GM13977 (cell line): ENCODE measurements at regions not wholly inside any gene's neighbourhood (a gene's known extent, or its start where the extent isn't known, plus 50 kb on each side); places are given as distances from the start of the nearest gene placed in this dataset.

Experiments
- DNase-seq: peaks from one replicate; pipeline ENCODE4 v3.0.0; 2012; ENCODE audit warnings: low spot score
- CTCF ChIP-seq: IDR thresholded peaks from 2 replicates; pipeline ENCODE4 v1.5.1; 2012; ENCODE audit warnings: mild to moderate bottlenecking, control low read depth; ENCODE audit not compliant: insufficient read depth; ENCODE audit errors: extremely low read depth, missing control alignments
- in situ Hi-C: fragments of 300-500 bp; cut with MboI; formaldehyde crosslinking; loops from one replicate; pipeline ENCODE4 v1.12.0; 2022; ENCODE audit warnings: low sequenced_read_pairs, low pct_unique_long_range_greater_than_20kb, mixed read lengths, inconsistent platforms; ENCODE audit not compliant: unreplicated experiment

- no peak for DNase-seq
- no peak for TF ChIP-seq CTCF
- in situ Hi-C loops = no loop called here
Measured at GRCh38 chr4:137468836-137469235, 63.5 kb downstream of the PCDH18 start.

- no peak for DNase-seq
- in situ Hi-C loops = no loop called here
- no peak for TF ChIP-seq CTCF
Measured at GRCh38 chr4:137467537-137467936, 64.8 kb downstream of the PCDH18 start.

- TF ChIP-seq CTCF = no peak
- DNase-seq = no peak
- in situ Hi-C loops = no loop called here
Measured at GRCh38 chr4:137463377-137464003, 68.8 kb downstream of the PCDH18 start.

- DNase-seq = no peak
- in situ Hi-C loops = no loop called here
- TF ChIP-seq CTCF = no peak
Measured at GRCh38 chr4:137455647-137456321, 76.5 kb downstream of the PCDH18 start.

GRCh38 chr4:137454767-137455166, 77.5 kb downstream of the PCDH18 start:
- no peak for DNase-seq
- in situ Hi-C loops = no loop called here
- TF ChIP-seq CTCF = no peak

- in situ Hi-C loops = no loop called here
- no peak for TF ChIP-seq CTCF
- no peak for DNase-seq
Measured at GRCh38 chr4:137452799-137453198, 79.5 kb downstream of the PCDH18 start.
